ENCODE measurements at regions not wholly inside any gene's neighbourhood (a gene's known extent, or its start where the extent isn't known, plus 50 kb on each side); places are given as distances from the start of the nearest gene placed in this dataset.

- H3K27ac ChIP-seq, result no peak overlapping the region
- H3K36me3 ChIP-seq, result no peaks in the 10 kb centered on the region
- H3K27me3 ChIP-seq, result no peaks in the 10 kb centered on the region
- no peak overlapping the region for H3K4me3 ChIP-seq
- H4K20me1 ChIP-seq, result no peaks in the 10 kb centered on the region
- H3K9ac ChIP-seq, result no peak overlapping the region
- H3K4me2 ChIP-seq, result no peak overlapping the region
- TF ChIP-seq Cebpa-rat (IDR thresholded peaks at IDR 0.05), result no peak
- H3K9me3 ChIP-seq, result no peaks in the 10 kb centered on the region
- no peaks in the 10 kb centered on the region for H3K4me1 ChIP-seq
Measured at GRCh38 chr1:218796773-218797172, 376.9 kb upstream of the LYPLAL1 start.

GRCh38 chr1:218802799-218803198 lies 370.9 kb upstream of the LYPLAL1 start:
- H3K4me3 ChIP-seq, result no peak overlapping the region

GRCh38 chr1:218803351-218803997 lies 370.2 kb upstream of the LYPLAL1 start:
- Histone ChIP-seq H3K4me1 (no peaks in the 10 kb centered on the region), H3K9ac (no peak overlapping the region), H3K4me2 (no peak overlapping the region), H3K27ac (no peak overlapping the region), H3K36me3 (no peaks in the 10 kb centered on the region), H3K9me3 (no peaks in the 10 kb centered on the region), H3K27me3 (no peaks in the 10 kb centered on the region), H4K20me1 (no peaks in the 10 kb centered on the region), H3K4me3 (no peak overlapping the region)
- TF ChIP-seq Cebpa-rat (IDR thresholded peaks at IDR 0.05), result no peak

More at GRCh38 chr1:218802799-218803198, 370.9 kb upstream of the LYPLAL1 start:
- Histone ChIP-seq H3K27ac (no peak overlapping the region), H3K9ac (no peak overlapping the region), H3K27me3 (no peaks in the 10 kb centered on the region), H3K9me3 (no peaks in the 10 kb centered on the region), H3K4me2 (no peak overlapping the region), H3K36me3 (no peaks in the 10 kb centered on the region), H4K20me1 (no peaks in the 10 kb centered on the region), H3K4me1 (no peaks in the 10 kb centered on the region)
- no peak for TF ChIP-seq Cebpa-rat (IDR thresholded peaks at IDR 0.05)

GRCh38 chr1:218804014-218804785 lies 369.5 kb upstream of the LYPLAL1 start:
- Histone ChIP-seq H4K20me1 (no peaks in the 10 kb centered on the region), H3K9ac (no peak overlapping the region), H3K36me3 (no peaks in the 10 kb centered on the region), H3K4me1 (no peaks in the 10 kb centered on the region), H3K4me2 (no peak overlapping the region), H3K27ac (no peak overlapping the region), H3K27me3 (no peaks in the 10 kb centered on the region), H3K4me3 (no peak overlapping the region), H3K9me3 (no peaks in the 10 kb centered on the region)
- TF ChIP-seq Cebpa-rat (IDR thresholded peaks at IDR 0.05), result no peak

- no peak for TF ChIP-seq Cebpa-rat (IDR thresholded peaks at IDR 0.05)
- H3K36me3 ChIP-seq, result no peaks in the 10 kb centered on the region
- H3K4me3 ChIP-seq, result no peak overlapping the region
- H3K4me1 ChIP-seq, result no peaks in the 10 kb centered on the region
- no peak overlapping the region for H3K4me2 ChIP-seq
- no peaks in the 10 kb centered on the region for H3K9me3 ChIP-seq
- no peak overlapping the region for H3K9ac ChIP-seq
- no peak overlapping the region for H3K27ac ChIP-seq
- H3K27me3 ChIP-seq, result no peaks in the 10 kb centered on the region
- H4K20me1 ChIP-seq, result no peaks in the 10 kb centered on the region
Measured at GRCh38 chr1:218809061-218809460, 364.6 kb upstream of the LYPLAL1 start.

- Histone ChIP-seq H4K20me1 (no peaks in the 10 kb centered on the region), H3K4me1 (no peaks in the 10 kb centered on the region), H3K4me2 (no peak overlapping the region), H3K4me3 (no peak overlapping the region), H3K27ac (no peak overlapping the region), H3K9me3 (no peaks in the 10 kb centered on the region), H3K9ac (no peak overlapping the region), H3K36me3 (no peaks in the 10 kb centered on the region), H3K27me3 (no peaks in the 10 kb centered on the region)
- no peak for TF ChIP-seq Cebpa-rat (IDR thresholded peaks at IDR 0.05)
Measured at GRCh38 chr1:218809625-218810024, 364.1 kb upstream of the LYPLAL1 start.

- Histone ChIP-seq H3K36me3 (no peaks in the 10 kb centered on the region), H3K27ac (no peak overlapping the region), H3K9me3 (no peaks in the 10 kb centered on the region), H3K4me3 (no peak overlapping the region), H4K20me1 (no peaks in the 10 kb centered on the region), H3K4me2 (no peak overlapping the region), H3K27me3 (no peaks in the 10 kb centered on the region), H3K9ac (no peak overlapping the region), H3K4me1 (no peaks in the 10 kb centered on the region)
- TF ChIP-seq Cebpa-rat (IDR thresholded peaks at IDR 0.05), result no peak
Measured at GRCh38 chr1:218810306-218810705, 363.4 kb upstream of the LYPLAL1 start.

- Histone ChIP-seq H3K4me1 (no peaks in the 10 kb centered on the region), H3K27me3 (no peaks in the 10 kb centered on the region), H3K9ac (no peak overlapping the region), H3K4me3 (no peak overlapping the region), H4K20me1 (no peaks in the 10 kb centered on the region), H3K36me3 (no peaks in the 10 kb centered on the region), H3K9me3 (no peaks in the 10 kb centered on the region), H3K4me2 (no peak overlapping the region), H3K27ac (no peak overlapping the region)
- TF ChIP-seq Cebpa-rat (IDR thresholded peaks at IDR 0.05), result no peak
Measured at GRCh38 chr1:218811497-218811896, 362.2 kb upstream of the LYPLAL1 start.

- H3K36me3 ChIP-seq, result no peaks in the 10 kb centered on the region
- no peaks in the 10 kb centered on the region for H4K20me1 ChIP-seq
- H3K9ac ChIP-seq, result no peak overlapping the region
- no peaks in the 10 kb centered on the region for H3K4me1 ChIP-seq
- no peaks in the 10 kb centered on the region for H3K27me3 ChIP-seq
- H3K4me2 ChIP-seq, result no peak overlapping the region
- H3K9me3 ChIP-seq, result no peaks in the 10 kb centered on the region
- TF ChIP-seq Cebpa-rat (IDR thresholded peaks at IDR 0.05), result no peak
- no peak overlapping the region for H3K4me3 ChIP-seq
- no peak overlapping the region for H3K27ac ChIP-seq
Measured at GRCh38 chr1:218812360-218812759, 361.3 kb upstream of the LYPLAL1 start.

GRCh38 chr1:218813237-218813636 lies 360.4 kb upstream of the LYPLAL1 start:
- H3K4me2 ChIP-seq, result no peak overlapping the region
- no peaks in the 10 kb centered on the region for H3K36me3 ChIP-seq
- no peak overlapping the region for H3K27ac ChIP-seq
- no peak for TF ChIP-seq Cebpa-rat (IDR thresholded peaks at IDR 0.05)
- H3K9me3 ChIP-seq, result no peaks in the 10 kb centered on the region
- H4K20me1 ChIP-seq, result no peaks in the 10 kb centered on the region
- H3K4me3 ChIP-seq, result no peak overlapping the region
- H3K27me3 ChIP-seq, result no peaks in the 10 kb centered on the region
- no peaks in the 10 kb centered on the region for H3K4me1 ChIP-seq
- H3K9ac ChIP-seq, result no peak overlapping the region
